Pancreas (tissue), 10 donors: ENCODE measurements at regions not wholly inside any gene's neighbourhood (a gene's known extent, or its start where the extent isn't known, plus 50 kb on each side); places are given as distances from the start of the nearest gene placed in this dataset.

ENCODE experiments used
- ATAC-seq, 4 donors: fragments of 200-7000 bp; cut with Tn5 transposase; one replicate each; pipeline versions ENCODE4 v1.8.0 to v1.9.1; 2020; ENCODE audit warnings: mild to moderate bottlenecking in 4 of 4, moderate library complexity in 4 of 4
- DNase-seq, 6 donors: peaks; one replicate each; pipeline ENCODE4 v3.0.0-alpha.2; 2020
- FAIRE-seq: peaks from 2 replicates; lab custom pipeline; 2012; peaks lifted over from hg19 to GRCh38; lab: Jason Lieb, UNC
- H3K27ac ChIP-seq, 4 donors: fragments of 200-600 bp; sonication (generic); 1 replicate in 3 of 4; 2 replicates in 1 of 4; pipeline versions ENCODE4 v1.5.0 to v1.8.0; 2020
- H3K27me3 ChIP-seq, 4 donors: fragments of 200-600 bp; one replicate each; pipeline ENCODE4 v1.8.0; 2021
- H3K36me3 ChIP-seq, 3 donors: fragments of 200-600 bp; sonication (generic) in 1 of 3; one replicate each; pipeline versions ENCODE4 v1.5.0 to v1.8.0; 2020 to 2021
- H3K4me1 ChIP-seq, 3 donors: fragments of 200-600 bp; one replicate each; pipeline ENCODE4 v1.8.0; 2021
- H3K4me3 ChIP-seq, 4 donors: fragments of 200-600 bp; sonication (generic) in 2 of 4; one replicate each; pipeline versions ENCODE4 v1.5.0 to v1.8.0; 2020 to 2021
- H3K9me3 ChIP-seq, 4 donors: fragments of 200-600 bp; one replicate each; pipeline ENCODE4 v1.8.0; 2021
- WGBS, 2 donors: extraction: QIAGEN DNeasy Blood & Tissue Kit; methylation state at CpG; one replicate each; pipeline ENCODE4 v1.1.7; 2013; 5-methylcytosine and 5-hydroxymethylcytosine counted together
- intact Hi-C, 3 donors: fragments of 100-400 bp; cut with DNase I; formaldehyde crosslinking; loops; one replicate each; pipeline versions ENCODE4 v1.11.1 to v1.14.2; 2022
- TF ChIP-seq, protein P1 (sequence below), 4 donors: fragments of 200-600 bp; sonication (generic) in 3 of 4; IDR thresholded peaks; one replicate each; pipeline versions ENCODE4 v1.5.0 to v1.8.0; 2021; ENCODE audit warnings: antibody characterized with exemption in 4 of 4
- donor health status: healthy with polysubstance abuse.
- donor health status: DM: no; HTN: no; CAD: no; lungs with moderate emphysema.
- donor health status: DM: no; HTN: no; CAD: no.
- donor health status: control.
- donor health status: control.
- donor health status: Bipolar disorder and iron deficiency.
- donor health status: DM: yes; HTN: yes; CAD: no.
- donor health status: DM: no; HTN: no; CAD: no.
- donor health status: DM: no; HTN: no; CAD: no.
- donor health status: DM: yes; HTN: yes; CAD: no.

DNA sequence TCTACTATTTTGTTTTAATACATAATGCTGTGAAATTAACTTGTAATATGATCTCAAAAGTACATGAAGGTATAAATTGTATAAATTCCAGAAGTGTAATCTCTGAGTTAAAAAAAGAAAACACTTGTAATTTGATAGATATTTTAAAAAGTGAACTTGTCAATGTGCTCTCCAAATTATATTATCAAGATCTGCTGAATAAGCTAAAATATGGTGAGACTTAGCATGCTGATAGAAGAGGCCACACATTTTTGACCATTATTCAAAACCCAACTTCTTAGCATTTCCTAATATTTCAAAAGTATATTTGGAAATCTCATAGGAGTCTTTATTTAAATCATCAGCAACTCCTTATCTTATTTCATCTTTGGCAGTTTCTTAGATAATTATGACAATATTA lies 657.1 kb upstream of the BOD1L1 start:
- no peaks in the 10 kb centered on the region for H3K9me3 ChIP-seq
- no peak for ATAC-seq
- H3K27me3 ChIP-seq: no peaks in the 10 kb centered on the region
- no peak for DNase-seq
- no peaks in the 10 kb centered on the region for H3K36me3 ChIP-seq
- no peak overlapping the region for H3K4me3 ChIP-seq
- intact Hi-C loops: no loop called here
- H3K4me1 ChIP-seq: no peaks in the 10 kb centered on the region
- TF ChIP-seq, protein P1, sequence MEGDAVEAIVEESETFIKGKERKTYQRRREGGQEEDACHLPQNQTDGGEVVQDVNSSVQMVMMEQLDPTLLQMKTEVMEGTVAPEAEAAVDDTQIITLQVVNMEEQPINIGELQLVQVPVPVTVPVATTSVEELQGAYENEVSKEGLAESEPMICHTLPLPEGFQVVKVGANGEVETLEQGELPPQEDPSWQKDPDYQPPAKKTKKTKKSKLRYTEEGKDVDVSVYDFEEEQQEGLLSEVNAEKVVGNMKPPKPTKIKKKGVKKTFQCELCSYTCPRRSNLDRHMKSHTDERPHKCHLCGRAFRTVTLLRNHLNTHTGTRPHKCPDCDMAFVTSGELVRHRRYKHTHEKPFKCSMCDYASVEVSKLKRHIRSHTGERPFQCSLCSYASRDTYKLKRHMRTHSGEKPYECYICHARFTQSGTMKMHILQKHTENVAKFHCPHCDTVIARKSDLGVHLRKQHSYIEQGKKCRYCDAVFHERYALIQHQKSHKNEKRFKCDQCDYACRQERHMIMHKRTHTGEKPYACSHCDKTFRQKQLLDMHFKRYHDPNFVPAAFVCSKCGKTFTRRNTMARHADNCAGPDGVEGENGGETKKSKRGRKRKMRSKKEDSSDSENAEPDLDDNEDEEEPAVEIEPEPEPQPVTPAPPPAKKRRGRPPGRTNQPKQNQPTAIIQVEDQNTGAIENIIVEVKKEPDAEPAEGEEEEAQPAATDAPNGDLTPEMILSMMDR (IDR thresholded peaks at IDR 0.05): no peak
- peak; percentile 39 for FAIRE-seq
- no peak overlapping the region for H3K27ac ChIP-seq

DNA sequence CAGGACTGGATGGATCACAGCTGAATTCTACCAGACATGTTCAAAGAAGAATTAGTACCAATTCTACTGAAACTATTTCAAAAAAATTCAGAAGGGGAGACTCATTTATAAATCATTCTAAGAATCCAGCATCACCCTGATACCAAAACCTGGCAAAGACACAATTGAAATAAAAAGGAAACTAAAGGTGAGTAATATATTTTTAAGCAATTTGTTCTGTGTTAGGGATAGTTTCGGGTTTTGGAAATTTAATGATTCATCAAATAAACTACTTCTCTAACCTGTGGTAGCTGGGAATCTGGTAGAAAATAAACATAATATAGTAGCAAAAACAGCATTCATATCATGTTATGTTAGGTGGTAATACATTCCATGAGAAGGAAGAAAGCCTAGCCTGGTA lies 662.2 kb upstream of the BOD1L1 start:
- Histone ChIP-seq H3K27ac (no peak overlapping the region), H3K36me3 (no peaks in the 10 kb centered on the region), H3K4me1 (no peaks in the 10 kb centered on the region), H3K4me3 (no peak overlapping the region), H3K9me3 (no peaks in the 10 kb centered on the region), H3K27me3 (no peaks in the 10 kb centered on the region)
- FAIRE-seq: no peak
- intact Hi-C loops: no loop called here
- no peak for ATAC-seq
- WGBS, 2 donors: 68 to 77% methylated on average over 1 of the region's 1 CpG
- TF ChIP-seq, protein P1 (IDR thresholded peaks at IDR 0.05): no peak
- DNase-seq: no peak

DNA sequence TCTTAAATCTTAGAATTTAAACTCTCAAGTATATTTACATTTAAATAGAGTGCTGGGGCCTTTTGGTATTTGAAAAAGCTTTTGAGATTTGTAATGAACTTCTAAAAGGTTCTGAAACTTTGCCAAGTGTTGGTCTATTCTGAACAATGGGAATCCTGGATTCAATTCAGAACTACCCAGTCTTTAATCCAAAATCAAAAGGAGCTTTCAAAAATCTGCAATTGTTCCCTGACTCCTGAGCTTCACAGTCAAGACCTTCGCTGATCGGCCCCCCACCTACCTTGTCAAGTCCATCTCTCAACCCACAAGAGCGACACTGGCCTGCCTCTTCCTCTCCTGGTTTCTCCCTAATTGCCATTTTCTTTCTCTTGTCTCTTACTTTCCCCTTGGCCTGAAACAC lies 666.1 kb upstream of the BOD1L1 start:
- no peaks in the 10 kb centered on the region for H3K27me3 ChIP-seq
- no peak overlapping the region for H3K27ac ChIP-seq
- intact Hi-C loops: no loop called here
- H3K4me1 ChIP-seq: no peaks in the 10 kb centered on the region
- H3K36me3 ChIP-seq: no peaks in the 10 kb centered on the region
- TF ChIP-seq, protein P1 (IDR thresholded peaks at IDR 0.05): no peak
- no peaks in the 10 kb centered on the region for H3K9me3 ChIP-seq
- WGBS, 2 donors: 93 to 96% methylated on average over 3 of the region's 3 CpGs
- ATAC-seq: no peak
- no peak overlapping the region for H3K4me3 ChIP-seq
- no peak for FAIRE-seq
- DNase-seq: no peak

DNA sequence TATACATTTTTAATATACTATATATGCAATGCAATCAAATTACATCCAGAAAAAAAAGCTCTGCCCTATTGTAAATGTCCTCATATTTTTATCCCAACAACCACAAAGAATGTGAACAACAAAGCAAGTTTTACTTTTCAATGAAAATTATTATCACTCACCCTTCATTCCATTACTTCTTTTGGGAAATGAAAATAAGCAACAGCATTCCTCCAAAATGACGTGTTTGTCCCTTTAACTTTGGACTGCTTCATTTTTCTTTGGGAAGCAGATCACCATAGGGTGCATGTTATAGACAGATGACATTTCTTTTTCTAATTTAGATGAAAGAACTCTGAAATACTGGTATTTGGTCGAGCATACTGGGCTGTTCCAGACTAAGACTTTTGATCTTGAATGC lies 667.1 kb upstream of the BOD1L1 start:
- Histone ChIP-seq H3K4me3 (no peak overlapping the region), H3K4me1 (no peaks in the 10 kb centered on the region), H3K9me3 (no peaks in the 10 kb centered on the region), H3K27me3 (no peaks in the 10 kb centered on the region), H3K27ac (no peak overlapping the region), H3K36me3 (no peaks in the 10 kb centered on the region)
- FAIRE-seq: no peak
- 52 to 53% methylated on average over 2 of the region's 2 CpGs for WGBS, 2 donors
- TF ChIP-seq, protein P1 (IDR thresholded peaks at IDR 0.05): no peak
- ATAC-seq: no peak
- intact Hi-C loops: no loop called here
- DNase-seq: no peak

DNA sequence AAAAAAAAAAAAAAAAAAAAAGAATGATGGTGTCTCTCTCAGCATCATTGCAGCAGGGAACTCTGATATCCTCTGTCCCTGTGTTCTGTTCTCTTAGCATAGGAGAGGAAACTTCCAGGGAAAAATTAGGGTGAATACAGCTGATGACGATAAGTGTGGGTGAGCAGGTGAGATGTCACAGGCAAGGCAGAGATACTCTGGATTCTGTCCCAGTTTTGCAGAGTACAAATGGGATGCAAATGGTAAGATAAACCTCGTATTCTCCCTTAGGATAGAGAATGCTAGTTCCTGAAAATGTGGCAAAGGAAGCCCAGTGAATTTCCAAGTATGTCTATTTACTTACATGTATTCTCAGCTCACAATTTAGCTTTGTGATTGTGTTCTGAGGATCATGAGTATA lies 671.6 kb upstream of the BOD1L1 start:
- no peak for DNase-seq
- Histone ChIP-seq H3K27ac (no peak overlapping the region), H3K4me3 (no peak overlapping the region), H3K4me1 (no peaks in the 10 kb centered on the region), H3K36me3 (no peaks in the 10 kb centered on the region), H3K9me3 (no peaks in the 10 kb centered on the region), H3K27me3 (no peaks in the 10 kb centered on the region)
- intact Hi-C loops: no loop called here
- WGBS, 2 donors: 39 to 42% methylated on average over 2 of the region's 2 CpGs
- TF ChIP-seq, protein P1 (IDR thresholded peaks at IDR 0.05): no peak
- ATAC-seq: no peak
- FAIRE-seq: no peak
